ENCODE measurements at regions not wholly inside any gene's neighbourhood (a gene's known extent, or its start where the extent isn't known, plus 50 kb on each side); places are given as distances from the start of the nearest gene placed in this dataset.
"Not testable (repeated sequence)": the region's sequence is repeated elsewhere in the genome, so short reads cannot be mapped to it uniquely, and the experiment has no call there.

GRCh38 chr6:153368131-153368530, 237.0 kb upstream of the RGS17 start:
- Histone ChIP-seq H3K9me3 (ENCODE audit: control insufficient read depth, insufficient read depth, low read depth, low read length) (peaks cover 2% of the 10 kb centered on the region; the same call in 1 of the 2 replicates), H3K4me3 (ENCODE audit: low read depth, low read length) (no peak overlapping the region), H3K27me3 (ENCODE audit: control insufficient read depth, insufficient read depth, low read length) (no peaks in the 10 kb centered on the region), H3K4me1 (ENCODE audit: control insufficient read depth, insufficient read depth, low read length) (no peaks in the 10 kb centered on the region), H3K9ac (ENCODE audit: low read length) (no peak overlapping the region), H3K36me3 (ENCODE audit: control insufficient read depth, insufficient read depth, low read length) (no peaks in the 10 kb centered on the region), H3K27ac (ENCODE audit: low read depth, low read length) (no peak overlapping the region)

GRCh38 chr6:153367021-153367420, 235.9 kb upstream of the RGS17 start:
- Histone ChIP-seq H3K27me3 (ENCODE audit: control insufficient read depth, insufficient read depth, low read length) (no peaks in the 10 kb centered on the region), H3K9ac (ENCODE audit: low read length) (no peak overlapping the region), H3K9me3 (ENCODE audit: control insufficient read depth, insufficient read depth, low read depth, low read length) (peaks cover 2% of the 10 kb centered on the region; the same call in 1 of the 2 replicates), H3K36me3 (ENCODE audit: control insufficient read depth, insufficient read depth, low read length) (no peaks in the 10 kb centered on the region), H3K27ac (ENCODE audit: low read depth, low read length) (no peak overlapping the region), H3K4me3 (ENCODE audit: low read depth, low read length) (no peak overlapping the region), H3K4me1 (ENCODE audit: control insufficient read depth, insufficient read depth, low read length) (no peaks in the 10 kb centered on the region)

GRCh38 chr6:153357391-153357790, 226.3 kb upstream of the RGS17 start:
- Histone ChIP-seq H3K9ac (ENCODE audit: low read length) (no peak overlapping the region), H3K27ac (ENCODE audit: low read depth, low read length) (no peak overlapping the region), H3K36me3 (ENCODE audit: control insufficient read depth, insufficient read depth, low read length) (no peaks in the 10 kb centered on the region), H3K4me1 (ENCODE audit: control insufficient read depth, insufficient read depth, low read length) (no peaks in the 10 kb centered on the region), H3K27me3 (ENCODE audit: control insufficient read depth, insufficient read depth, low read length) (no peaks in the 10 kb centered on the region), H3K9me3 (ENCODE audit: control insufficient read depth, insufficient read depth, low read depth, low read length) (peaks cover 14% of the 10 kb centered on the region), H3K4me3 (ENCODE audit: low read depth, low read length) (no peak overlapping the region)

GRCh38 chr6:153340568-153340967, 209.5 kb upstream of the RGS17 start:
- no peaks in the 10 kb centered on the region for H3K36me3 ChIP-seq (ENCODE audit: control insufficient read depth, insufficient read depth, low read length)
- no peak overlapping the region for H3K4me3 ChIP-seq (ENCODE audit: low read depth, low read length)
- 0 out of 2 replicates have a peak, but pooled peaks cover 3% of the 10 kb centered on the region for H3K9me3 ChIP-seq (ENCODE audit: control insufficient read depth, insufficient read depth, low read depth, low read length)
- H3K4me1 ChIP-seq (ENCODE audit: control insufficient read depth, insufficient read depth, low read length): no peaks in the 10 kb centered on the region
- H3K27ac ChIP-seq (ENCODE audit: low read depth, low read length): no peak overlapping the region
- H3K9ac ChIP-seq (ENCODE audit: low read length): no peak overlapping the region
- no peaks in the 10 kb centered on the region for H3K27me3 ChIP-seq (ENCODE audit: control insufficient read depth, insufficient read depth, low read length)

- Histone ChIP-seq H3K27me3 (ENCODE audit: control insufficient read depth, insufficient read depth, low read length) (no peaks in the 10 kb centered on the region), H3K9ac (ENCODE audit: low read length) (no peak overlapping the region), H3K4me1 (ENCODE audit: control insufficient read depth, insufficient read depth, low read length) (no peaks in the 10 kb centered on the region), H3K36me3 (ENCODE audit: control insufficient read depth, insufficient read depth, low read length) (no peaks in the 10 kb centered on the region), H3K4me3 (ENCODE audit: low read depth, low read length) (no peak overlapping the region), H3K27ac (ENCODE audit: low read depth, low read length) (no peak overlapping the region), H3K9me3 (ENCODE audit: control insufficient read depth, insufficient read depth, low read depth, low read length) (0 out of 2 replicates have a peak, but pooled peaks cover 12% of the 10 kb centered on the region)
Observed at GRCh38 chr6:153334121-153334520, 203.0 kb upstream of the RGS17 start.

- H3K9ac ChIP-seq (ENCODE audit: low read length); H3K4me1 ChIP-seq (ENCODE audit: control insufficient read depth, insufficient read depth, low read length); H3K27ac ChIP-seq (ENCODE audit: low read depth, low read length); H3K4me3 ChIP-seq (ENCODE audit: low read depth, low read length); H3K36me3 ChIP-seq (ENCODE audit: control insufficient read depth, insufficient read depth, low read length); H3K27me3 ChIP-seq (ENCODE audit: control insufficient read depth, insufficient read depth, low read length): not testable (repeated sequence)
- H3K9me3 ChIP-seq (ENCODE audit: control insufficient read depth, insufficient read depth, low read depth, low read length): 0 out of 2 replicates have a peak, but pooled peaks cover 12% of the 10 kb centered on the region
Observed at GRCh38 chr6:153331221-153331620, 200.1 kb upstream of the RGS17 start.

GRCh38 chr6:153328194-153328593, 197.1 kb upstream of the RGS17 start:
- Histone ChIP-seq H3K27me3 (ENCODE audit: control insufficient read depth, insufficient read depth, low read length) (no peaks in the 10 kb centered on the region), H3K9ac (ENCODE audit: low read length) (no peak overlapping the region), H3K36me3 (ENCODE audit: control insufficient read depth, insufficient read depth, low read length) (no peaks in the 10 kb centered on the region), H3K9me3 (ENCODE audit: control insufficient read depth, insufficient read depth, low read depth, low read length) (0 out of 2 replicates have a peak, but pooled peaks cover 10% of the 10 kb centered on the region), H3K4me1 (ENCODE audit: control insufficient read depth, insufficient read depth, low read length) (no peaks in the 10 kb centered on the region), H3K27ac (ENCODE audit: low read depth, low read length) (no peak overlapping the region), H3K4me3 (ENCODE audit: low read depth, low read length) (no peak overlapping the region)

GRCh38 chr6:153325661-153326060, 194.6 kb upstream of the RGS17 start:
- H3K36me3 ChIP-seq (ENCODE audit: control insufficient read depth, insufficient read depth, low read length): no peaks in the 10 kb centered on the region
- H3K9me3 ChIP-seq (ENCODE audit: control insufficient read depth, insufficient read depth, low read depth, low read length): 0 out of 2 replicates have a peak, but pooled peaks cover 3% of the 10 kb centered on the region
- no peaks in the 10 kb centered on the region for H3K4me1 ChIP-seq (ENCODE audit: control insufficient read depth, insufficient read depth, low read length)
- no peaks in the 10 kb centered on the region for H3K27me3 ChIP-seq (ENCODE audit: control insufficient read depth, insufficient read depth, low read length)
- H3K27ac ChIP-seq (ENCODE audit: low read depth, low read length): no peak overlapping the region
- no peak overlapping the region for H3K9ac ChIP-seq (ENCODE audit: low read length)
- no peak overlapping the region for H3K4me3 ChIP-seq (ENCODE audit: low read depth, low read length)

GRCh38 chr6:153312634-153313033, 181.6 kb upstream of the RGS17 start:
- Histone ChIP-seq H3K9ac (ENCODE audit: low read length) (no peak overlapping the region), H3K36me3 (ENCODE audit: control insufficient read depth, insufficient read depth, low read length) (no peaks in the 10 kb centered on the region), H3K27me3 (ENCODE audit: control insufficient read depth, insufficient read depth, low read length) (no peaks in the 10 kb centered on the region), H3K27ac (ENCODE audit: low read depth, low read length) (no peak overlapping the region), H3K4me1 (ENCODE audit: control insufficient read depth, insufficient read depth, low read length) (no peaks in the 10 kb centered on the region), H3K4me3 (ENCODE audit: low read depth, low read length) (no peak overlapping the region), H3K9me3 (ENCODE audit: control insufficient read depth, insufficient read depth, low read depth, low read length) (no peaks in the 10 kb centered on the region)

- Histone ChIP-seq H3K4me1 (ENCODE audit: control insufficient read depth, insufficient read depth, low read length) (no peaks in the 10 kb centered on the region), H3K27ac (ENCODE audit: low read depth, low read length) (no peak overlapping the region), H3K27me3 (ENCODE audit: control insufficient read depth, insufficient read depth, low read length) (no peaks in the 10 kb centered on the region), H3K9ac (ENCODE audit: low read length) (no peak overlapping the region), H3K4me3 (ENCODE audit: low read depth, low read length) (no peak overlapping the region), H3K36me3 (ENCODE audit: control insufficient read depth, insufficient read depth, low read length) (no peaks in the 10 kb centered on the region), H3K9me3 (ENCODE audit: control insufficient read depth, insufficient read depth, low read depth, low read length) (no peaks in the 10 kb centered on the region)
Observed at GRCh38 chr6:153309651-153310050, 178.6 kb upstream of the RGS17 start.

GRCh38 chr6:153302133-153302532, 171.1 kb upstream of the RGS17 start:
- Histone ChIP-seq H3K9me3 (ENCODE audit: control insufficient read depth, insufficient read depth, low read depth, low read length) (no peaks in the 10 kb centered on the region), H3K4me1 (ENCODE audit: control insufficient read depth, insufficient read depth, low read length) (no peaks in the 10 kb centered on the region), H3K4me3 (ENCODE audit: low read depth, low read length) (no peak overlapping the region), H3K27ac (ENCODE audit: low read depth, low read length) (no peak overlapping the region), H3K27me3 (ENCODE audit: control insufficient read depth, insufficient read depth, low read length) (no peaks in the 10 kb centered on the region), H3K9ac (ENCODE audit: low read length) (no peak overlapping the region), H3K36me3 (ENCODE audit: control insufficient read depth, insufficient read depth, low read length) (no peaks in the 10 kb centered on the region)

GRCh38 chr6:153301602-153302001, 170.5 kb upstream of the RGS17 start:
- Histone ChIP-seq H3K36me3 (ENCODE audit: control insufficient read depth, insufficient read depth, low read length) (no peaks in the 10 kb centered on the region), H3K27ac (ENCODE audit: low read depth, low read length) (no peak overlapping the region)

More at GRCh38 chr6:153301602-153302001, 170.5 kb upstream of the RGS17 start:
- no peaks in the 10 kb centered on the region for H3K27me3 ChIP-seq (ENCODE audit: control insufficient read depth, insufficient read depth, low read length)
- no peaks in the 10 kb centered on the region for H3K4me1 ChIP-seq (ENCODE audit: control insufficient read depth, insufficient read depth, low read length)
- no peak overlapping the region for H3K4me3 ChIP-seq (ENCODE audit: low read depth, low read length)
- no peaks in the 10 kb centered on the region for H3K9me3 ChIP-seq (ENCODE audit: control insufficient read depth, insufficient read depth, low read depth, low read length)
- H3K9ac ChIP-seq (ENCODE audit: low read length): no peak overlapping the region

Data from HUES6 (cell line).